H9 (cell line): ENCODE measurements at regions not wholly inside any gene's neighbourhood (a gene's known extent, or its start where the extent isn't known, plus 50 kb on each side); places are given as distances from the start of the nearest gene placed in this dataset.

Source experiments
- DNase-seq: peaks from one replicate; pipeline ENCODE4 v3.0.0-alpha.2; 2017
- H2AFZ ChIP-seq: one replicate; pipeline ENCODE4 v1.6.1; 2013; ENCODE audit warnings: mild to moderate bottlenecking, low read length, control low read depth, moderate library complexity
- H2AK5ac ChIP-seq: 2 replicates; pipeline ENCODE4 v1.6.1; 2013; ENCODE audit warnings: low read length, control low read depth, mixed read lengths; ENCODE audit not compliant: insufficient read length
- H2BK120ac ChIP-seq: one replicate; pipeline ENCODE4 v1.6.1; 2013; ENCODE audit warnings: low read depth, mild to moderate bottlenecking, low read length, control low read depth, inconsistent platforms; ENCODE audit not compliant: poor library complexity, severe bottlenecking
- H2BK12ac ChIP-seq: 2 replicates; pipeline ENCODE4 v1.6.1; 2013; ENCODE audit warnings: low read length, control low read depth, mixed read lengths, low read depth; ENCODE audit not compliant: insufficient read length
- H2BK15ac ChIP-seq: 2 replicates; pipeline ENCODE4 v1.6.1; 2013; ENCODE audit warnings: low read depth, low read length, control low read depth
- H2BK20ac ChIP-seq: one replicate; pipeline ENCODE4 v1.6.1; 2013; ENCODE audit warnings: low read depth, mild to moderate bottlenecking, low read length, control low read depth, inconsistent platforms; ENCODE audit not compliant: poor library complexity, severe bottlenecking
- H2BK5ac ChIP-seq: 2 replicates; pipeline ENCODE4 v1.6.1; 2013; ENCODE audit warnings: low read length, control low read depth, mixed read lengths; ENCODE audit not compliant: insufficient read length
- H3K14ac ChIP-seq: 2 replicates; pipeline ENCODE4 v1.6.1; 2013; ENCODE audit warnings: low read length, control low read depth; ENCODE audit not compliant: insufficient read depth
- H3K18ac ChIP-seq: 2 replicates; pipeline ENCODE4 v1.6.1; 2013; ENCODE audit warnings: low read depth, mild to moderate bottlenecking, mixed read lengths, low read length, control low read depth; ENCODE audit not compliant: insufficient read length
- H3K23ac ChIP-seq: 2 replicates; pipeline ENCODE4 v1.6.1; 2013; ENCODE audit warnings: low read length, control low read depth, mixed read lengths, low read depth; ENCODE audit not compliant: insufficient read length
- H3K23me2 ChIP-seq: 2 replicates; pipeline ENCODE4 v1.6.1; 2013; ENCODE audit warnings: low read depth, mild to moderate bottlenecking, mixed read lengths, low read length, control low read depth; ENCODE audit not compliant: insufficient read length, poor library complexity, severe bottlenecking
- H3K27ac ChIP-seq: 2 replicates; pipeline ENCODE4 v1.5.1; 2013; ENCODE audit warnings: low read length, control low read depth, mixed read lengths, low read depth; ENCODE audit not compliant: insufficient read length
- H3K27me3 ChIP-seq: 2 replicates; pipeline ENCODE4 v1.6.1; 2013; ENCODE audit warnings: low read length, control low read depth, inconsistent platforms; ENCODE audit not compliant: insufficient read depth
- H3K4ac ChIP-seq: 2 replicates; pipeline ENCODE4 v1.6.1; 2013; ENCODE audit warnings: low read depth, mild to moderate bottlenecking, control low read depth, inconsistent platforms, low read length, moderate library complexity
- H3K4me1 ChIP-seq: 2 replicates; pipeline ENCODE4 v1.6.1; 2013; ENCODE audit warnings: low read length, control low read depth, inconsistent platforms; ENCODE audit not compliant: insufficient read depth
- H3K4me2 ChIP-seq: 2 replicates; pipeline ENCODE4 v1.6.1; 2013; ENCODE audit warnings: low read length, control low read depth, mixed read lengths; ENCODE audit not compliant: insufficient read length, insufficient read depth
- H3K56ac ChIP-seq: 2 replicates; pipeline ENCODE4 v1.6.1; 2013; ENCODE audit warnings: low read depth, mild to moderate bottlenecking, mixed read lengths, low read length, control low read depth; ENCODE audit not compliant: insufficient read length
- H3K79me1 ChIP-seq: 2 replicates; pipeline ENCODE4 v1.6.1; 2013; ENCODE audit warnings: low read depth, mild to moderate bottlenecking, moderate library complexity, low read length, control low read depth, inconsistent platforms; ENCODE audit not compliant: insufficient read depth, poor library complexity, severe bottlenecking
- H3K79me2 ChIP-seq: 2 replicates; pipeline ENCODE4 v1.6.1; 2013; ENCODE audit warnings: low read length, control low read depth, inconsistent platforms; ENCODE audit not compliant: insufficient read depth
- H3K9ac ChIP-seq: 2 replicates; pipeline ENCODE4 v1.6.1; 2013; ENCODE audit warnings: low read length, control low read depth, mixed read lengths; ENCODE audit not compliant: insufficient read length; ENCODE audit errors: extremely low read depth
- H3K9me3 ChIP-seq: one replicate; pipeline ENCODE4 v1.6.1; 2013; ENCODE audit warnings: low read depth, low read length, inconsistent platforms; ENCODE audit not compliant: control insufficient read depth
- H3T11ph ChIP-seq: one replicate; pipeline ENCODE4 v1.6.1; 2013; ENCODE audit warnings: mild to moderate bottlenecking, low read length, control low read depth, inconsistent platforms
- H4K20me1 ChIP-seq: one replicate; pipeline ENCODE4 v1.6.1; 2013; ENCODE audit not compliant: control insufficient read depth, insufficient read length, insufficient read depth
- H4K5ac ChIP-seq: 2 replicates; pipeline ENCODE4 v1.6.1; 2013; ENCODE audit warnings: low read depth, mild to moderate bottlenecking, mixed read lengths, low read length, control low read depth; ENCODE audit not compliant: insufficient read length
- H4K8ac ChIP-seq: replicated peaks from 2 replicates; pipeline ENCODE4 v1.6.1; 2013; ENCODE audit warnings: low read length, control low read depth, mixed read lengths, low read depth; ENCODE audit not compliant: insufficient read length
- H4K91ac ChIP-seq: 2 replicates; pipeline ENCODE4 v1.6.1; 2013; ENCODE audit warnings: low read depth, mild to moderate bottlenecking, moderate library complexity, mixed read lengths, low read length, control low read depth; ENCODE audit not compliant: insufficient read length
- H3K27ac Mint-ChIP-seq, 3 experiments: 2 replicates in 2 of 3; 3 replicates in 1 of 3; pipeline ENCODE4 v1.8.0; 2020 to 2021; ENCODE audit warnings: mixed read lengths in 3 of 3, mild to moderate bottlenecking in 1 of 3, moderate library complexity in 1 of 3
- H3K27me3 Mint-ChIP-seq: 2 replicates; pipeline ENCODE4 v1.8.0; 2021; ENCODE audit warnings: low read depth, mild to moderate bottlenecking, moderate library complexity, mixed read lengths
- H3K36me3 Mint-ChIP-seq, 3 experiments: 2 replicates in 2 of 3; 3 replicates in 1 of 3; pipeline ENCODE4 v1.8.0; 2020 to 2021; ENCODE audit warnings: low read depth in 3 of 3, mixed read lengths in 3 of 3; ENCODE audit not compliant: insufficient read depth in 1 of 3
- H3K4me1 Mint-ChIP-seq, 2 experiments: 2 replicates each; pipeline ENCODE4 v1.8.0; 2020; ENCODE audit warnings: mixed read lengths in 2 of 2
- H3K4me3 Mint-ChIP-seq, 2 experiments: 2 replicates in 1 of 2; 3 replicates in 1 of 2; pipeline ENCODE4 v1.8.0; 2020 to 2021; ENCODE audit warnings: mild to moderate bottlenecking in 2 of 2, mixed read lengths in 2 of 2, moderate library complexity in 1 of 2
- H3K9me3 Mint-ChIP-seq, 2 experiments: 2 replicates in 1 of 2; 3 replicates in 1 of 2; pipeline ENCODE4 v1.8.0; 2020; ENCODE audit warnings: mild to moderate bottlenecking in 2 of 2, mixed read lengths in 2 of 2, moderate library complexity in 1 of 2
- WGBS: extraction: QIAGEN DNeasy Blood & Tissue Kit; methylation state at CpG from one replicate; pipeline ENCODE4 v1.1.7; 2013; ENCODE audit warnings: missing lambda C conversion rate, low lambda C conversion rate, mixed read lengths; ENCODE audit not compliant: insufficient read length; ENCODE audit errors: extremely low coverage; 5-methylcytosine and 5-hydroxymethylcytosine counted together
- TF ChIP-seq, protein P1 (sequence below): fragments of 200-600 bp; sonication (generic); conservative IDR thresholded peaks from 3 replicates; pipeline ENCODE4 v1.8.0; 2021; ENCODE audit warnings: antibody characterized with exemption, mild to moderate bottlenecking

DNA sequence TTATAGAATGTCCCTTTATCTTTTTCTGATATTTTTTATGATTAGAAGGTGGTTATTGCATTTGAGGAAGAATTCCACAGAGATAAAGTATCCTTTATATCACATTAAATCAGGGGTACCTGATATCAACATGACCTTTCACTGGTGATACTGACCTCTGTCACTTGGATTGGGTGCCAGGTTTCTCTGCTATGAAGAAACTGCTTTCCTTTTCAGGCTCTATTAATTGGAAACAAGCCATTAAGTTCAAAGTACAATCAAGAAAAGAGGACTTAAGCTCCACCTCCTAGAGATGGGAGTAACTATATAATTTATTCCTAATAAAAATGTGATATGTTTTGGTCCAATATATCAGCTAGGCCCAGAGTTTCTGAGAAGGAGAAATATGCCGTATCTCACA, 514.6 kb upstream of the TYRP1 start:
- Histone ChIP-seq H3T11ph (no peak overlapping the region), H3K14ac (no peak overlapping the region), H2BK12ac (no peak overlapping the region), H3K23ac (no peak overlapping the region), H3K4me2 (no peak overlapping the region), H3K27ac (no peak overlapping the region), H3K23me2 (no peaks in the 10 kb centered on the region), H3K79me1 (no peaks in the 10 kb centered on the region), H2BK5ac (no peak overlapping the region), H4K91ac (no peak overlapping the region), H4K8ac (no peak overlapping the region), H3K9me3 (no peaks in the 10 kb centered on the region), H3K56ac (no peak overlapping the region), H2AFZ (no peak overlapping the region), H3K4ac (no peak overlapping the region), H2BK20ac (no peak overlapping the region), H3K9ac (no peak overlapping the region), H4K5ac (no peak overlapping the region), H3K18ac (no peak overlapping the region), H2BK120ac (no peak overlapping the region), H3K4me1 (no peaks in the 10 kb centered on the region), H2AK5ac (no peak overlapping the region), H4K20me1 (no peaks in the 10 kb centered on the region), H2BK15ac (no peak overlapping the region), H3K79me2 (0 out of 2 replicates have a peak, but pooled peaks cover 1% of the 10 kb centered on the region), H3K27me3 (no peaks in the 10 kb centered on the region)
- TF ChIP-seq, protein P1, sequence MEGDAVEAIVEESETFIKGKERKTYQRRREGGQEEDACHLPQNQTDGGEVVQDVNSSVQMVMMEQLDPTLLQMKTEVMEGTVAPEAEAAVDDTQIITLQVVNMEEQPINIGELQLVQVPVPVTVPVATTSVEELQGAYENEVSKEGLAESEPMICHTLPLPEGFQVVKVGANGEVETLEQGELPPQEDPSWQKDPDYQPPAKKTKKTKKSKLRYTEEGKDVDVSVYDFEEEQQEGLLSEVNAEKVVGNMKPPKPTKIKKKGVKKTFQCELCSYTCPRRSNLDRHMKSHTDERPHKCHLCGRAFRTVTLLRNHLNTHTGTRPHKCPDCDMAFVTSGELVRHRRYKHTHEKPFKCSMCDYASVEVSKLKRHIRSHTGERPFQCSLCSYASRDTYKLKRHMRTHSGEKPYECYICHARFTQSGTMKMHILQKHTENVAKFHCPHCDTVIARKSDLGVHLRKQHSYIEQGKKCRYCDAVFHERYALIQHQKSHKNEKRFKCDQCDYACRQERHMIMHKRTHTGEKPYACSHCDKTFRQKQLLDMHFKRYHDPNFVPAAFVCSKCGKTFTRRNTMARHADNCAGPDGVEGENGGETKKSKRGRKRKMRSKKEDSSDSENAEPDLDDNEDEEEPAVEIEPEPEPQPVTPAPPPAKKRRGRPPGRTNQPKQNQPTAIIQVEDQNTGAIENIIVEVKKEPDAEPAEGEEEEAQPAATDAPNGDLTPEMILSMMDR, result no peak
- no peak for DNase-seq
- WGBS, result no CpG with 5 or more reads among the region's 1 CpG
- no peaks in the 10 kb centered on the region for H3K4me1 Mint-ChIP-seq
- H3K4me3 Mint-ChIP-seq, result no peak overlapping the region
- H3K36me3 Mint-ChIP-seq, result no peaks in the 10 kb centered on the region
- peaks cover 0 to 2% of the 10 kb centered on the region in 2 experiments; a peak in 1 of 5 replicates for H3K9me3 Mint-ChIP-seq
- H3K27me3 Mint-ChIP-seq, result no peaks in the 10 kb centered on the region
- no peak overlapping the region for H3K27ac Mint-ChIP-seq
